HepG2 (cell line): ENCODE measurements at regions not wholly inside any gene's neighbourhood (a gene's known extent, or its start where the extent isn't known, plus 50 kb on each side); places are given as distances from the start of the nearest gene placed in this dataset.

ENCODE experiments used
- ARID5B ChIP-seq: IDR thresholded peaks from 2 replicates; pipeline ENCODE4 v1.4.0; 2020; ENCODE audit warnings: mild to moderate bottlenecking, missing genetic modification reagents
- ELF1 ChIP-seq: sonication (generic); formaldehyde crosslinking; IDR thresholded peaks from 2 replicates; pipeline ENCODE4 v1.4.0; 2020; ENCODE audit warnings: missing genetic modification reagents
- HNF4A ChIP-seq: sonication (generic); formaldehyde crosslinking; IDR thresholded peaks from 2 replicates; pipeline ENCODE4 v1.4.0; 2020; ENCODE audit warnings: missing genetic modification reagents
- MYC ChIP-seq: sonication (generic); formaldehyde crosslinking; IDR thresholded peaks from 2 replicates; pipeline ENCODE4 v1.9.0; 2021; ENCODE audit warnings: missing genetic modification reagents, borderline replicate concordance
- ONECUT2 ChIP-seq: sonication (generic); formaldehyde crosslinking; IDR thresholded peaks from 2 replicates; pipeline ENCODE4 v1.4.0; 2020; ENCODE audit warnings: missing genetic modification reagents
- PRMT3 ChIP-seq: sonication (generic); formaldehyde crosslinking; IDR thresholded peaks from 2 replicates; pipeline ENCODE4 v1.8.1; 2022; ENCODE audit warnings: low read depth, mild to moderate bottlenecking, moderate library complexity, missing genetic modification reagents, borderline replicate concordance
- SAFB2 ChIP-seq: sonication (generic); formaldehyde crosslinking; IDR thresholded peaks from 2 replicates; pipeline ENCODE4 v1.5.1; 2020; ENCODE audit warnings: missing genetic modification reagents, low read depth, mild to moderate bottlenecking, borderline replicate concordance
- SETDB1 ChIP-seq: sonication (generic); formaldehyde crosslinking; IDR thresholded peaks from 2 replicates; pipeline ENCODE4 v1.5.1; 2020; ENCODE audit warnings: missing genetic modification reagents, mild to moderate bottlenecking, borderline replicate concordance
- SOX6 ChIP-seq, 2 experiments: fragments of 450-650 bp in 1 of 2; sonication (generic) in 1 of 2; formaldehyde crosslinking in 1 of 2; IDR thresholded peaks; 2 replicates each; pipeline versions ENCODE4 v1.4.0 to v1.6.1; 2017 to 2020; ENCODE audit warnings: antibody characterized with exemption in 1 of 2, mild to moderate bottlenecking in 1 of 2, missing genetic modification reagents in 1 of 2
- SRSF9 ChIP-seq: fragments of 200-400 bp; formaldehyde crosslinking; IDR thresholded peaks from 2 replicates; pipeline ENCODE4 v1.6.1; 2018; ENCODE audit warnings: borderline replicate concordance, mild to moderate bottlenecking, low read depth, low read length; ENCODE audit not compliant: insufficient read depth, poor library complexity, severe bottlenecking
- ZBTB7B ChIP-seq: sonication (generic); formaldehyde crosslinking; IDR thresholded peaks from 2 replicates; pipeline ENCODE4 v1.4.0; 2020; ENCODE audit warnings: missing genetic modification reagents
- ZNF354B ChIP-seq: sonication (generic); formaldehyde crosslinking; IDR thresholded peaks from 2 replicates; pipeline ENCODE4 v1.8.0; 2022; ENCODE audit warnings: mild to moderate bottlenecking, missing genetic modification reagents
- TF ChIP-seq, protein P1 (sequence below): sonication (generic); formaldehyde crosslinking; IDR thresholded peaks from one replicate; pipeline ENCODE4 v1.5.1; 2020; ENCODE audit warnings: mild to moderate bottlenecking, missing genetic modification reagents; ENCODE audit errors: not compliant biosample characterization
- TF ChIP-seq, protein P2 (sequence below): sonication (generic); formaldehyde crosslinking; IDR thresholded peaks from 2 replicates; pipeline ENCODE4 v1.5.0; 2020; ENCODE audit warnings: mild to moderate bottlenecking, missing genetic modification reagents
- TF ChIP-seq, protein P3 (sequence below): sonication (generic); formaldehyde crosslinking; IDR thresholded peaks from 2 replicates; pipeline ENCODE4 v1.5.0; 2020; ENCODE audit warnings: missing genetic modification reagents, mild to moderate bottlenecking, borderline replicate concordance

GRCh38 chr7:26081638-26082037 lies 70.4 kb upstream of the NFE2L3 start (continued):
- TF ChIP-seq, protein P1, sequence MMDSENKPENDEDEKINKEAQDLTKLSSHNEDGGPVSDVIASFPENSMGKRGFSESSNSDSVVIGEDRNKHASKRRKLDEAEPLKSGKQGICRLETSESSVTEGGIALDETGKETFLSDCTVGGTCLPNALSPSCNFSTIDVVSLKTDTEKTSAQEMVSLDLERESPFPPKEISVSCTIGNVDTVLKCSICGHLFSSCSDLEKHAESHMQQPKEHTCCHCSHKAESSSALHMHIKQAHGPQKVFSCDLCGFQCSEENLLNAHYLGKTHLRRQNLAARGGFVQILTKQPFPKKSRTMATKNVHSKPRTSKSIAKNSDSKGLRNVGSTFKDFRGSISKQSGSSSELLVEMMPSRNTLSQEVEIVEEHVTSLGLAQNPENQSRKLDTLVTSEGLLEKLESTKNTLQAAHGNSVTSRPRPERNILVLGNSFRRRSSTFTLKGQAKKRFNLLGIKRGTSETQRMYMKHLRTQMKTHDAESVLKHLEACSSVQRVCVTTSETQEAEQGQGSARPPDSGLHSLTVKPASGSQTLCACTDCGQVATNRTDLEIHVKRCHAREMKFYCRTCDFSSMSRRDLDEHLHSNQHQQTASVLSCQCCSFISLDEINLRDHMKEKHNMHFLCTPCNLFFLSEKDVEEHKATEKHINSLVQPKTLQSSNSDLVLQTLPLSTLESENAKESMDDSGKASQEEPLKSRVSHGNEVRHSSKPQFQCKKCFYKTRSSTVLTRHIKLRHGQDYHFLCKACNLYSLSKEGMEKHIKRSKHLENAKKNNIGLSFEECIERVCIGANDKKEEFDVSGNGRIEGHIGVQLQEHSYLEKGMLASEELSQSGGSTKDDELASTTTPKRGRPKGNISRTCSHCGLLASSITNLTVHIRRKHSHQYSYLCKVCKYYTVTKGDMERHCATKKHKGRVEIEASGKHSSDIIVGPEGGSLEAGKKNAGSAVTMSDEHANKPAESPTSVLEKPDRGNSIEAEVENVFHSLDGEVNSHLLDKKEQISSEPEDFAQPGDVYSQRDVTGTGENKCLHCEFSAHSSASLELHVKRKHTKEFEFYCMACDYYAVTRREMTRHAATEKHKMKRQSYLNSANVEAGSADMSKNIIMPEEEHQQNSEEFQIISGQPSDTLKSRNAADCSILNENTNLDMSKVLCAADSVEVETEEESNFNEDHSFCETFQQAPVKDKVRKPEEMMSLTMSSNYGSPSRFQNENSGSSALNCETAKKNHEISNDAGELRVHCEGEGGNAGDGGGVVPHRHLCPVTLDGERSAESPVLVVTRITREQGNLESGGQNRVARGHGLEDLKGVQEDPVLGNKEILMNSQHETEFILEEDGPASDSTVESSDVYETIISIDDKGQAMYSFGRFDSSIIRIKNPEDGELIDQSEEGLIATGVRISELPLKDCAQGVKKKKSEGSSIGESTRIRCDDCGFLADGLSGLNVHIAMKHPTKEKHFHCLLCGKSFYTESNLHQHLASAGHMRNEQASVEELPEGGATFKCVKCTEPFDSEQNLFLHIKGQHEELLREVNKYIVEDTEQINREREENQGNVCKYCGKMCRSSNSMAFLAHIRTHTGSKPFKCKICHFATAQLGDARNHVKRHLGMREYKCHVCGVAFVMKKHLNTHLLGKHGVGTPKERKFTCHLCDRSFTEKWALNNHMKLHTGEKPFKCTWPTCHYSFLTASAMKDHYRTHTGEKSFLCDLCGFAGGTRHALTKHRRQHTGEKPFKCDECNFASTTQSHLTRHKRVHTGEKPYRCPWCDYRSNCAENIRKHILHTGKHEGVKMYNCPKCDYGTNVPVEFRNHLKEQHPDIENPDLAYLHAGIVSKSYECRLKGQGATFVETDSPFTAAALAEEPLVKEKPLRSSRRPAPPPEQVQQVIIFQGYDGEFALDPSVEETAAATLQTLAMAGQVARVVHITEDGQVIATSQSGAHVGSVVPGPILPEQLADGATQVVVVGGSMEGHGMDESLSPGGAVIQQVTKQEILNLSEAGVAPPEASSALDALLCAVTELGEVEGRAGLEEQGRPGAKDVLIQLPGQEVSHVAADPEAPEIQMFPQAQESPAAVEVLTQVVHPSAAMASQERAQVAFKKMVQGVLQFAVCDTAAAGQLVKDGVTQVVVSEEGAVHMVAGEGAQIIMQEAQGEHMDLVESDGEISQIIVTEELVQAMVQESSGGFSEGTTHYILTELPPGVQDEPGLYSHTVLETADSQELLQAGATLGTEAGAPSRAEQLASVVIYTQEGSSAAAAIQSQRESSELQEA, result no peak
- TF ChIP-seq, protein P2, sequence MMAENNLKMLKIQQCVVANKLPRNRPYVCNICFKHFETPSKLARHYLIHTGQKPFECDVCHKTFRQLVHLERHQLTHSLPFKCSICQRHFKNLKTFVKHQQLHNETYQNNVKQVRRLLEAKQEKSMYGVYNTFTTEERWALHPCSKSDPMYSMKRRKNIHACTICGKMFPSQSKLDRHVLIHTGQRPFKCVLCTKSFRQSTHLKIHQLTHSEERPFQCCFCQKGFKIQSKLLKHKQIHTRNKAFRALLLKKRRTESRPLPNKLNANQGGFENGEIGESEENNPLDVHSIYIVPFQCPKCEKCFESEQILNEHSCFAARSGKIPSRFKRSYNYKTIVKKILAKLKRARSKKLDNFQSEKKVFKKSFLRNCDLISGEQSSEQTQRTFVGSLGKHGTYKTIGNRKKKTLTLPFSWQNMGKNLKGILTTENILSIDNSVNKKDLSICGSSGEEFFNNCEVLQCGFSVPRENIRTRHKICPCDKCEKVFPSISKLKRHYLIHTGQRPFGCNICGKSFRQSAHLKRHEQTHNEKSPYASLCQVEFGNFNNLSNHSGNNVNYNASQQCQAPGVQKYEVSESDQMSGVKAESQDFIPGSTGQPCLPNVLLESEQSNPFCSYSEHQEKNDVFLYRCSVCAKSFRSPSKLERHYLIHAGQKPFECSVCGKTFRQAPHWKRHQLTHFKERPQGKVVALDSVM, result peak; percentile 53; the same call in 1 of the 2 replicates
- TF ChIP-seq ARID5B (CRISPR knock-in tag) (0 out of 2 replicates have a peak, but pooled peaks have one; percentile 26), SAFB2 (no peak), ZBTB7B (CRISPR knock-in tag) (0 out of 2 replicates have a peak, but pooled peaks have one; percentile 22), PRMT3 (CRISPR knock-in tag) (no peak), ELF1 (CRISPR knock-in tag) (no peak), ZNF354B (CRISPR knock-in tag) (no peak), HNF4A (peak; percentile 83), SRSF9 (no peak), SOX6 (IDR thresholded peaks at IDR 0.05) (no peak), SOX6 (CRISPR knock-in tag; IDR thresholded peaks at IDR 0.05) (no peak; the same call in 1 of the 2 replicates), MYC (CRISPR knock-in tag) (no peak), ONECUT2 (no peak), SETDB1 (CRISPR knock-in tag) (no peak)
- TF ChIP-seq, protein P3, sequence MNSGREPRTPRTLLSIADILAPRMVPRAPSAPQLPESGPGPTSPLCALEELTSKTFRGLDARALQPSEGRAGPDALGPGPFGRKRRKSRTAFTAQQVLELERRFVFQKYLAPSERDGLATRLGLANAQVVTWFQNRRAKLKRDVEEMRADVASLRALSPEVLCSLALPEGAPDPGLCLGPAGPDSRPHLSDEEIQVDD (CRISPR knock-in tag), result no peak
